ENCODE measurements at regions not wholly inside any gene's neighbourhood (a gene's known extent, or its start where the extent isn't known, plus 50 kb on each side); places are given as distances from the start of the nearest gene placed in this dataset.
"Not testable (repeated sequence)": the region's sequence is repeated elsewhere in the genome, so short reads cannot be mapped to it uniquely, and the experiment has no call there.

GRCh38 chr6:134447423-134447822, 129.5 kb upstream of the SGK1 start:
- no peak for FAIRE-seq

GRCh38 chr6:134446896-134447295, 129.0 kb upstream of the SGK1 start:
- FAIRE-seq = no peak

GRCh38 chr6:134446218-134446848, 128.4 kb upstream of the SGK1 start:
- no peak for FAIRE-seq

GRCh38 chr6:134443009-134443408, 125.1 kb upstream of the SGK1 start:
- FAIRE-seq = no peak

- no peak for FAIRE-seq
These were observed 124.2 kb upstream of the SGK1 start for GRCh38 chr6:134442073-134442472.

GRCh38 chr6:134438837-134439236, 120.9 kb upstream of the SGK1 start:
- FAIRE-seq = no peak

- no peak for FAIRE-seq
These were observed 119.5 kb upstream of the SGK1 start for GRCh38 chr6:134437376-134437775.

GRCh38 chr6:134436950-134437349, 119.0 kb upstream of the SGK1 start:
- no peak for FAIRE-seq

- no peak for FAIRE-seq
These were observed 118.4 kb upstream of the SGK1 start for GRCh38 chr6:134436281-134436815.

GRCh38 chr6:134435814-134436280, 117.9 kb upstream of the SGK1 start:
- no peak for FAIRE-seq

- FAIRE-seq = no peak
These were observed 116.4 kb upstream of the SGK1 start for GRCh38 chr6:134434019-134434942.

- FAIRE-seq = no peak
These were observed 114.1 kb upstream of the SGK1 start for GRCh38 chr6:134432036-134432435.

GRCh38 chr6:134431421-134431859, 113.5 kb upstream of the SGK1 start:
- FAIRE-seq = no peak

GRCh38 chr6:134429861-134430380, 112.0 kb upstream of the SGK1 start:
- FAIRE-seq = no peak

- FAIRE-seq = no peak
These were observed 109.8 kb upstream of the SGK1 start for GRCh38 chr6:134427721-134428120.

- no peak for FAIRE-seq
These were observed 108.7 kb upstream of the SGK1 start for GRCh38 chr6:134426623-134427022.

- FAIRE-seq = not testable (repeated sequence)
These were observed 108.0 kb upstream of the SGK1 start for GRCh38 chr6:134425917-134426316.

GRCh38 chr6:134425513-134425912, 107.6 kb upstream of the SGK1 start:
- no peak for FAIRE-seq

- FAIRE-seq = no peak
These were observed 106.9 kb upstream of the SGK1 start for GRCh38 chr6:134424798-134425170.

- FAIRE-seq = no peak
These were observed 106.4 kb upstream of the SGK1 start for GRCh38 chr6:134424165-134424797.

- no peak for FAIRE-seq
These were observed 104.7 kb upstream of the SGK1 start for GRCh38 chr6:134422426-134423231.

GRCh38 chr6:134421501-134421900, 103.6 kb upstream of the SGK1 start:
- FAIRE-seq = no peak

All from colon (tissue), 2 donors.